K562 (cell line): ENCODE measurements at regions not wholly inside any gene's neighbourhood (a gene's known extent, or its start where the extent isn't known, plus 50 kb on each side); places are given as distances from the start of the nearest gene placed in this dataset.

ENCODE experiments used
- ATAC-seq: fragments of 200-7000 bp; cut with Tn5 transposase; 3 replicates; pipeline ENCODE4 v1.9.1; 2020; ENCODE audit warnings: moderate library complexity
- BruUV-seq: library from RNA; stranded (reverse); fragments of 400-500 nt; replicated peaks from 2 replicates; lab custom pipeline; 2021; lab: Mats Ljungman, UMichigan
- CTCF ChIA-PET: fragments of 300-600 bp; formaldehyde crosslinking; extraction: SDS; loops from one replicate; lab custom pipeline; 2021; ENCODE audit warnings: low intra/inter-chr PET ratio; lab: Yijun Ruan, JAX
- POLR2A ChIA-PET: fragments of 300-600, 350-650 bp; sonication (Branson Sonifier 250); formaldehyde crosslinking; extraction: SDS; loops from one replicate; lab custom pipeline; 2021; ENCODE audit warnings: antibody characterized with exemption, inconsistent platforms; lab: Yijun Ruan, JAX
- DNase-seq, 4 experiments: peaks; one replicate each; pipeline versions ENCODE4 v3.0.0 to v3.0.0-alpha.2; 2011 to 2018; ENCODE audit warnings: low spot score in 3 of 4, mixed read lengths in 3 of 4; ENCODE audit errors: extremely low read depth in 1 of 4
- FAIRE-seq: peaks from 2 replicates; lab custom pipeline; 2011; peaks lifted over from hg19 to GRCh38; lab: Jason Lieb, UNC
- H2AFZ ChIP-seq: 2 replicates; pipeline ENCODE4 v1.6.0; 2011; ENCODE audit warnings: low read depth, low read length, control low read depth, inconsistent platforms
- H3K27ac ChIP-seq: fragments of 200-600 bp; 3 replicates; pipeline ENCODE4 v1.8.0; 2011; ENCODE audit warnings: low read depth, mild to moderate bottlenecking, control low read depth, inconsistent platforms, low read length, moderate library complexity, mixed read lengths; ENCODE audit errors: extremely low read depth
- H3K27me3 ChIP-seq, 2 experiments: fragments of 300-600 bp in 1 of 2; 2 replicates in 1 of 2; 3 replicates in 1 of 2; pipeline versions ENCODE4 v1.6.0 to v1.8.0; 2011; ENCODE audit warnings: inconsistent platforms in 2 of 2, low read length in 2 of 2, mild to moderate bottlenecking in 1 of 2, mixed read lengths in 1 of 2, moderate library complexity in 1 of 2; ENCODE audit not compliant: control insufficient read depth in 2 of 2, insufficient read depth in 2 of 2
- H3K36me3 ChIP-seq: fragments of 300-600 bp; 3 replicates; pipeline ENCODE4 v1.8.0; 2011; ENCODE audit warnings: mild to moderate bottlenecking, low read length, inconsistent platforms; ENCODE audit not compliant: control insufficient read depth, insufficient read depth
- H3K4me1 ChIP-seq, 2 experiments: fragments of 200-600 bp in 1 of 2; replicated peaks in 1 of 2; 2 replicates in 1 of 2; 3 replicates in 1 of 2; pipeline versions ENCODE4 v1.5.1 to v1.8.0; 2011; ENCODE audit warnings: inconsistent platforms in 2 of 2, low read length in 2 of 2, mild to moderate bottlenecking in 1 of 2, mixed read lengths in 1 of 2, moderate library complexity in 1 of 2; ENCODE audit not compliant: control insufficient read depth in 2 of 2, insufficient read depth in 2 of 2
- H3K4me2 ChIP-seq: 2 replicates; pipeline ENCODE4 v1.6.1; 2011; ENCODE audit warnings: low read length, control low read depth, inconsistent platforms, mixed read lengths; ENCODE audit not compliant: insufficient read depth
- H3K4me3 ChIP-seq: fragments of 200-600 bp; sonication (generic), shearing (Covaris generic); 2 replicates; pipeline ENCODE4 v1.5.1; 2016; ENCODE audit warnings: control low read depth, inconsistent platforms
- H3K79me2 ChIP-seq: fragments of 200-600 bp; 3 replicates; pipeline ENCODE4 v1.8.0; 2011; ENCODE audit warnings: low read length, inconsistent platforms; ENCODE audit not compliant: control insufficient read depth, insufficient read depth
- H3K9ac ChIP-seq, 2 experiments: 2 replicates each; pipeline versions ENCODE4 v1.6.0 to v1.6.1; 2011; ENCODE audit warnings: low read depth in 2 of 2, low read length in 2 of 2, control low read depth in 1 of 2, inconsistent platforms in 1 of 2, mild to moderate bottlenecking in 1 of 2, mixed read lengths in 1 of 2; ENCODE audit not compliant: insufficient read depth in 1 of 2
- H3K9me1 ChIP-seq: one replicate; pipeline ENCODE4 v1.6.0; 2011; ENCODE audit warnings: inconsistent platforms, mild to moderate bottlenecking, low read length, moderate library complexity; ENCODE audit not compliant: control insufficient read depth, insufficient read depth
- H3K9me3 ChIP-seq: replicated peaks from 2 replicates; pipeline ENCODE4 v1.5.1; 2011; ENCODE audit warnings: low read depth, low read length, inconsistent platforms; ENCODE audit not compliant: control insufficient read depth, insufficient read depth
- H4K20me1 ChIP-seq: replicated peaks from 2 replicates; pipeline ENCODE4 v1.6.1; 2011; ENCODE audit warnings: low read length, inconsistent platforms, mixed read lengths; ENCODE audit not compliant: control insufficient read depth, insufficient read depth
- GATAD2A ChIP-seq: fragments of 450-650 bp; IDR thresholded peaks from 2 replicates; pipeline ENCODE4 v1.6.1; 2017
- PTBP1 ChIP-seq: fragments of 200-400 bp; formaldehyde crosslinking; IDR thresholded peaks from 2 replicates; pipeline ENCODE4 v1.6.1; 2017; ENCODE audit warnings: low read depth, low read length
- RBM22 ChIP-seq: fragments of 200-400 bp; formaldehyde crosslinking; IDR thresholded peaks from 2 replicates; pipeline ENCODE4 v1.6.1; 2018; ENCODE audit warnings: low read length, low read depth; ENCODE audit not compliant: poor library complexity, severe bottlenecking
- TAF15 ChIP-seq: fragments of 200-400 bp; formaldehyde crosslinking; IDR thresholded peaks from 2 replicates; pipeline ENCODE4 v1.6.1; 2017; ENCODE audit warnings: mild to moderate bottlenecking, low read depth, low read length, moderate library complexity
- ZKSCAN1 ChIP-seq: fragments of 150-350 bp; IDR thresholded peaks from 2 replicates; pipeline ENCODE4 v1.6.1; 2016; ENCODE audit warnings: low read depth, low read length
- ZKSCAN3 ChIP-seq: fragments of 250-450 bp; sonication (Bioruptor Pico); IDR thresholded peaks from 2 replicates; pipeline ENCODE4 v1.4.0; 2020
- WGBS: fragments of 100-300 bp; shearing (Covaris generic); methylation state at CpG from one replicate; pipeline ENCODE4 v1.1.6; 2016; ENCODE audit warnings: low coverage, mixed read lengths; ENCODE audit not compliant: insufficient coverage; ENCODE audit errors: missing lambda C conversion rate; 5-methylcytosine and 5-hydroxymethylcytosine counted together
- in situ Hi-C: fragments of 300-500 bp; cut with MboI; formaldehyde crosslinking; loops from 4 replicates; pipeline ENCODE4 v1.15.0; 2018; ENCODE audit warnings: inconsistent platforms, mixed read lengths
- intact Hi-C: fragments of 100-400 bp; cut with micrococcal nuclease; formaldehyde crosslinking; loops from 2 replicates; pipeline ENCODE4 v1.14.2; 2022
- TF ChIP-seq, protein P1 (sequence below): fragments of 200-800 bp; sonication (Bioruptor generic); IDR thresholded peaks from 2 replicates; pipeline ENCODE4 v1.6.1; 2016; ENCODE audit warnings: missing genetic modification characterization, missing compliant biosample characterization

DNA sequence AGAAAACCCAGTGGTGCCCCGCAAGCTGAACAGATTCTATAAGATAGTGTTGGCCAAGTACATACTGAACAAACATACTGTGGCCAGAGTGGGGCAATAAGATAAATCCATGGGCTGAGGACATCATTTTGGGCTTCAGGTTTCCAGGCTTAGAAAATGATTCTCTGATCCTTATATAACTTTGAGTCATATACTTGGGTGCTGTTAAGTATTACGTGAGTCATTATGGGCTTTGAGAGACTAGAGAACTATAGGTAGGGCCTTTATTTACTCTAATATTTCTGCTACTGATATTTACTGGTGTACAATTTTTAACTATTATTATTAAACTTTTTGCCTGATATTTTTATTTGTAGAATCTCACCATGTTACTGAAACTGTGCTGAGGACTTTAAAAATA, 586.1 kb downstream of the CENPC start:
- Histone ChIP-seq H3K79me2 (no peaks in the 10 kb centered on the region), H3K27me3 (no peaks in the 10 kb centered on the region), H3K9ac (no peak overlapping the region), H4K20me1 (no peaks in the 10 kb centered on the region), H3K36me3 (no peaks in the 10 kb centered on the region), H3K9me3 (no peaks in the 10 kb centered on the region), H2AFZ (no peak overlapping the region), H3K4me1 (no peaks in the 10 kb centered on the region), H3K9me1 (no peaks in the 10 kb centered on the region), H3K4me2 (no peak overlapping the region), H3K27ac (no peak overlapping the region), H3K4me3 (no peak overlapping the region)
- CTCF ChIA-PET = no interaction called here
- 3% methylated on average over 2 of the region's 2 CpGs for WGBS
- TF ChIP-seq TAF15 (no peak), RBM22 (no peak), PTBP1 (no peak)
- FAIRE-seq (no peak), DNase-seq (no peak), ATAC-seq (no peak)
- no TSS peak for BruUV-seq
- intact Hi-C loops = no loop called here
- in situ Hi-C loops = no loop called here
- POLR2A ChIA-PET = no interaction called here

GRCh38 chr4:66956852-66957251, 588.5 kb downstream of the CENPC start:
- no peaks in the 10 kb centered on the region for H3K9me1 ChIP-seq
- no peak overlapping the region for H3K4me3 ChIP-seq
- H3K27ac ChIP-seq = no peak overlapping the region
- 0% methylated on average over 1 of the region's 1 CpG for WGBS
- ATAC-seq = no peak
- no peaks in the 10 kb centered on the region for H3K27me3 ChIP-seq
- intact Hi-C loops = no loop called here
- POLR2A ChIA-PET = no interaction called here
- CTCF ChIA-PET = no interaction called here
- no peaks in the 10 kb centered on the region for H3K79me2 ChIP-seq
- FAIRE-seq = no peak
- TF ChIP-seq GATAD2A (no peak), ZKSCAN3 (CRISPR knock-in tag) (no peak), ZKSCAN1 (no peak)
- TF ChIP-seq, protein P1, sequence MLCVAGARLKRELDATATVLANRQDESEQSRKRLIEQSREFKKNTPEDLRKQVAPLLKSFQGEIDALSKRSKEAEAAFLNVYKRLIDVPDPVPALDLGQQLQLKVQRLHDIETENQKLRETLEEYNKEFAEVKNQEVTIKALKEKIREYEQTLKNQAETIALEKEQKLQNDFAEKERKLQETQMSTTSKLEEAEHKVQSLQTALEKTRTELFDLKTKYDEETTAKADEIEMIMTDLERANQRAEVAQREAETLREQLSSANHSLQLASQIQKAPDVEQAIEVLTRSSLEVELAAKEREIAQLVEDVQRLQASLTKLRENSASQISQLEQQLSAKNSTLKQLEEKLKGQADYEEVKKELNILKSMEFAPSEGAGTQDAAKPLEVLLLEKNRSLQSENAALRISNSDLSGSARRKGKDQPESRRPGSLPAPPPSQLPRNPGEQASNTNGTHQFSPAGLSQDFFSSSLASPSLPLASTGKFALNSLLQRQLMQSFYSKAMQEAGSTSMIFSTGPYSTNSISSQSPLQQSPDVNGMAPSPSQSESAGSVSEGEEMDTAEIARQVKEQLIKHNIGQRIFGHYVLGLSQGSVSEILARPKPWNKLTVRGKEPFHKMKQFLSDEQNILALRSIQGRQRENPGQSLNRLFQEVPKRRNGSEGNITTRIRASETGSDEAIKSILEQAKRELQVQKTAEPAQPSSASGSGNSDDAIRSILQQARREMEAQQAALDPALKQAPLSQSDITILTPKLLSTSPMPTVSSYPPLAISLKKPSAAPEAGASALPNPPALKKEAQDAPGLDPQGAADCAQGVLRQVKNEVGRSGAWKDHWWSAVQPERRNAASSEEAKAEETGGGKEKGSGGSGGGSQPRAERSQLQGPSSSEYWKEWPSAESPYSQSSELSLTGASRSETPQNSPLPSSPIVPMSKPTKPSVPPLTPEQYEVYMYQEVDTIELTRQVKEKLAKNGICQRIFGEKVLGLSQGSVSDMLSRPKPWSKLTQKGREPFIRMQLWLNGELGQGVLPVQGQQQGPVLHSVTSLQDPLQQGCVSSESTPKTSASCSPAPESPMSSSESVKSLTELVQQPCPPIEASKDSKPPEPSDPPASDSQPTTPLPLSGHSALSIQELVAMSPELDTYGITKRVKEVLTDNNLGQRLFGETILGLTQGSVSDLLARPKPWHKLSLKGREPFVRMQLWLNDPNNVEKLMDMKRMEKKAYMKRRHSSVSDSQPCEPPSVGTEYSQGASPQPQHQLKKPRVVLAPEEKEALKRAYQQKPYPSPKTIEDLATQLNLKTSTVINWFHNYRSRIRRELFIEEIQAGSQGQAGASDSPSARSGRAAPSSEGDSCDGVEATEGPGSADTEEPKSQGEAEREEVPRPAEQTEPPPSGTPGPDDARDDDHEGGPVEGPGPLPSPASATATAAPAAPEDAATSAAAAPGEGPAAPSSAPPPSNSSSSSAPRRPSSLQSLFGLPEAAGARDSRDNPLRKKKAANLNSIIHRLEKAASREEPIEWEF (CRISPR knock-in tag) = no peak
- TF ChIP-seq, all 486 proteins: peak for 0
- Histone ChIP-seq H3K36me3 (no peaks in the 10 kb centered on the region), H3K4me2 (no peak overlapping the region), H3K4me1 (no peaks in the 10 kb centered on the region), H3K9ac (no peak overlapping the region), H3K9me3 (no peaks in the 10 kb centered on the region), H4K20me1 (no peaks in the 10 kb centered on the region), H2AFZ (no peak overlapping the region)
- BruUV-seq = no TSS peak
- in situ Hi-C loops = no loop called here
- DNase-seq = no peak
